Retinal pigment epithelial cell (primary cell): ENCODE measurements at regions not wholly inside any gene's neighbourhood (a gene's known extent, or its start where the extent isn't known, plus 50 kb on each side); places are given as distances from the start of the nearest gene placed in this dataset.

Experiments
- DNase-seq: peaks from one replicate; pipeline ENCODE4 v3.0.0-alpha.2; 2010; ENCODE audit warnings: low read depth
- H3K4me3 ChIP-seq: 2 replicates; pipeline ENCODE4 v1.5.1; 2011; ENCODE audit warnings: mild to moderate bottlenecking, low read length, control low read depth, moderate library complexity
- CTCF ChIP-seq: conservative IDR thresholded peaks from 2 replicates; pipeline ENCODE4 v1.5.1; 2011; ENCODE audit warnings: low read depth, low read length, control low read depth, inconsistent platforms

DNA sequence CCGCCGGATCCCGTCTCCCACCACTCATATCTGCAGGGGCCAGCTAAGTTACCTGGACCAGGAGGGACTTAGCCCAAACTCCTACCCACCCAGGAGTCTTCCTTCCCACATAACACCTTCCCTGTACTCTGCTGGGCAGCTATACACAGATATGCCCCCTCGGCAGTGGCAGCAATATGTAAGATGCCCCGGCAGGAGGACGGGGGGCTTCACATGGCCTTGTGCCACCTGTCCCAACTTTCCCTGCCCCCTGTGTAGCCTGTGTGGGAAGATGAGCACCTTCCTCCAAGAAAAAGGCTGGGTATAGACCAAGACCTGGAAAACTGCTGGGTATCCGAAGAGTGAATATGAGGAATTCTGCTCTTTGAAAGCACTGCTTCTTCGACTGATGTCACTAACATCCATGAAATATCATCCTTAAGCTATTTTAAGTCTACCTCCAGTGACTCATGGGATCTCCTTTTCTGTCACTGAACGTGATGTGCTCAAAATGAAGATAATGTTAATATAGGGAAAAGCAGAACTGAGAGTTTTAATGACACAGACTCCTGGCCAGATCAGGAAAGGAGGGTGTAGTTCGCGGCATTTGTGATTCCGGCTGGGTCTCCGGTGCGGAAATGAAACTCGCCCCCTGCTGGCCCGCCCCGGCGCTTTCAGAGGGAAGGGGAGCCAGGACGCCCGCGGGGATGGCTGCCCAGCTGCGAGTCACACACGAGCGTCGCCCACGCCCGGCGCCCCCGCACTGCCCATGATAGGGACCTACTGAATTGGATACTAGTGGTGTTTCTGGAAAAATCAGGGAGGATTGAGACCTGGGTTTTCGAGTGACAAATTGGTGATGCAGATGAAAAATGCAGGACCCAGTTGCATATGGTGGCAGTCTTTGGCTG is 256.9 kb upstream of the NFE2L3 start:
- no peak for DNase-seq
- peak; percentile 84 for TF ChIP-seq CTCF
- H3K4me3 ChIP-seq: peak overlapping the region; percentile 30

GRCh38 chr7:25895792-25896171 is 256.2 kb upstream of the NFE2L3 start:
- peak overlapping the region; percentile 30 for H3K4me3 ChIP-seq
- TF ChIP-seq CTCF: no peak
- no peak for DNase-seq

GRCh38 chr7:25897261-25897782 is 254.7 kb upstream of the NFE2L3 start:
- TF ChIP-seq CTCF: no peak
- DNase-seq: no peak
- no peak overlapping the region for H3K4me3 ChIP-seq

DNA sequence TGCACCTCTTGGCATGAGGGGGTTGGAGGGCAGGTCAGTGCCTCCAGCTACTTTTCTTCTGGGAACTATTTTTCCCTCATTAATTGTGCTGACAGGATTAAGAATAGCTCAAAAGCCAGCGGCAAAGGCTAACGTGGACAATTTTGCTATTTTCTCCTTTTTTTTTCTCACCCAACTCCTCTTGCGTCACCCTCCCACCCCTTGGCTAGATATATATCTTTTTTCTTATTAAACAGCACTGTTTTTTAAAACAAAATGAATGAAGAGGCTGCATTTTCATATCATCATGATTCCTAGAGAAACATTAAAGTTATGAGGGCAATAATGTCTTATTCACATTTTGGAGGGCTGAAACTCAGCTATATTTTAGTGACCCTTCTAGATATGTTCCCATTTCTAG is 251.8 kb upstream of the NFE2L3 start:
- DNase-seq: no peak
- TF ChIP-seq CTCF: no peak
- H3K4me3 ChIP-seq: no peak overlapping the region

DNA sequence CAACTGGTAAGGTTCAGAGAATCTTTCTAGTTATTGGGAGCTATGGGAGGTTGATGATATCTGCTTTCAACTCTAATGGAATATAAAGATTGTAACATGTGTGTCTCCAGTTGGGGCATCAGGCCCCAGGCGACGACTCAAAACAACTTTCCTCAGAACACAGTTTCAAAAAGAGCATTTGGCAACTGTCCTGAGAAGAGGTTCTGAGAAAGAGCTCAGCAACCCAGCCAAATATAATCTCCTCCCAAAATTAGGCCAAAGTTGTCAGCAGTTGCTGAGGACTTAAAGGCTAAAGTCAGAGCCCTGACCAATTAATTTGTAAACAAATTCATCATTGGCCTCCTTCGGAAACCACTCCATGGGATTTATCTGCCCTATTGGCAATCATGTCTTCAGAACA is 251.1 kb upstream of the NFE2L3 start:
- TF ChIP-seq CTCF: no peak
- H3K4me3 ChIP-seq: no peak overlapping the region
- no peak for DNase-seq

- no peak for DNase-seq
Measured at GRCh38 chr7:25901658-25902057, 250.3 kb upstream of the NFE2L3 start.

More at GRCh38 chr7:25901658-25902057, 250.3 kb upstream of the NFE2L3 start:
- TF ChIP-seq CTCF: no peak
- H3K4me3 ChIP-seq: no peak overlapping the region
